ENCODE measurements at regions not wholly inside any gene's neighbourhood (a gene's known extent, or its start where the extent isn't known, plus 50 kb on each side); places are given as distances from the start of the nearest gene placed in this dataset.
"Not testable (repeated sequence)": the region's sequence is repeated elsewhere in the genome, so short reads cannot be mapped to it uniquely, and the experiment has no call there.

DNA sequence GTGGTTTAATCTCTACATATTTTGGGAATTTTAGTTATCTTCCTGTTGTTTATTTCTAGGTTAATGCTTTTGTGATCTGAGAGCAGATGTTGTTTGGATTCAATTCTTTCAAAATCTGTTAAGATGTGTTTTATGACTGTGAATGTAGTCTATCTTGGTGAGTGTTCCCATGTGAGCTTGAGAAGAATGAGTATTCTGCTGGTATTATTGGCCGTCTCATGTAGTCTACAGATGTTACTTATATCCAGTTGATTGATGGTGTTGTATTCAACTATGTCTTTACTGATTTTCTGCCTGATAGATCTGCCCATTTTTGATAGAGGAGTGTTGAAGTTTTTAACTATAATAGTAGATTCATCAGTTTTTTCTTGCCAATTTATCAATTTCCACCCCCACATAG is 141.4 kb upstream of the FOXP2 start:
- DNase-seq, result no peak

DNA sequence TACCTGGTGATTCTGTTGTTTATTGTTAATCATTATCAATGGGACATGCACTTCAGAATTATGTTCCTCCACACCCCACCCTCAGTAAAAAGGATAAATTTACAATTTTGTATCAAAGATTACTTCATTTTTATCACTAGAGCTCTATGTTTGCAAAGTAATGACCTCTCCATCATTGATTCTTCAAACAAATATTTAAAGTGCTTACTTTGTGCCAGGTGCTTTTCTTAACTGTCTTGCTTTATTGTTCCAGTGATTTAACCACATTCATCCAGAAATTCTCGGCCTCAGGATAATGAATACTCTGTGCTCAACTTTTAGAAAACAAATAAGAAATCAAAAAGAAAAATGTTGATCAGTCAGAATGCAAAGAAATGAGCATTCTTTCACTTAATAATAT is 144.9 kb upstream of the FOXP2 start:
- no peak for DNase-seq

DNA sequence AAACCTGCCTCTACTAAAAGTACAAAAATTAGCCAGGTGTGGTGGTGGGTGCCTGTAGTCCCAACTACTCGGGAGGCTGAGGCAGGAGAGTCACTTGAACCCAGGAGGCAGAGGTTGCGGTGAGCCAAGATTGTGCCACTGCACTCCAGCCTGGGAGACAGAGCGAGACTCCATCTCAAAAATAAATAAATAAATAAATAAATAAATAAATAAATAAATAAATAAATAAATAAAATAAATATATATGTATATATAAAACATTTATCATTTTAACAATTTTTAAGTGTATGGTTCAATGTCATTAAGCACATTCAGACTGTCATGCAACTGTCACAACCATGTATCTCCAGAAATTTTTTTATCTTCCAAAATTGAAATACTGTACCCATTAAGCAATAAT is 147.1 kb upstream of the FOXP2 start:
- DNase-seq, result not testable (repeated sequence)

DNA sequence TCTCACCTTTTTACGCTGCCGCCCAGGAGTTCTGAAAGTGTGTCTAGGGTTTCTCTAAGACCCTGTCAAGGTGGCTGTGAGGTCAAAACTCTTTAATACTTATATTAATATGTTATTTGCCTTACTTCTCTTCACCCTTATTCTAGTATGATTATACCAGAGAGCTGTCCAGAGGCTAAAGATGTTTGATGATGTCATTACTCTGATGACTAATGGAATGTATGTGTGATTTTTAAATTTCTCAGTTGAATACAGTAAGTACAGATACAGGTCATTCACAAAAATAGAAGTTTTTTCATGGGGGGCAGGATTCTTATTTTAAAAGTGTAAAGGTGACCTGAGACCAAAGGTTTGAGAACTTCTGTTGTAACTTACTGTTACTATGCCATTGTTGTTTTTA is 150.6 kb upstream of the FOXP2 start:
- no peak for DNase-seq

DNA sequence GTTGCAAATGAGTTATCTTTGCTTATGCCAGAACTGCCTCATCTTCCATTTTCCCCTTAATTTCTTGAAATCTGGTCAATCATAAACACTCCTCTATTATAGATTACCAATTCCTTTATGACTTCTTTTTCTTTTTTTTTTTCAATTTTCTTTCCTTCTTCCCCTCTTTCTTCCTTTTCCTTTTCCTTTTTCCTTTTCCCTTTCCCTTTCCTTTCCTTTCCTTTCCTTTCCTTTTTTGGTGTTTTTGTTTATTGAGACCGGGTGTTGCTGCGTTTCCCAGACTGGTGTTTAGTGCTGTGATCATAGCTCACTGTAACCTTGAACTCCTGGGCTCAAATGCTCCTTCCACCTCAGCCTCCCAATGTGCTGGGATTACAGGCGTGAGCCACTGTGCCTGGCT is 151.4 kb upstream of the FOXP2 start:
- no peak for DNase-seq

DNA sequence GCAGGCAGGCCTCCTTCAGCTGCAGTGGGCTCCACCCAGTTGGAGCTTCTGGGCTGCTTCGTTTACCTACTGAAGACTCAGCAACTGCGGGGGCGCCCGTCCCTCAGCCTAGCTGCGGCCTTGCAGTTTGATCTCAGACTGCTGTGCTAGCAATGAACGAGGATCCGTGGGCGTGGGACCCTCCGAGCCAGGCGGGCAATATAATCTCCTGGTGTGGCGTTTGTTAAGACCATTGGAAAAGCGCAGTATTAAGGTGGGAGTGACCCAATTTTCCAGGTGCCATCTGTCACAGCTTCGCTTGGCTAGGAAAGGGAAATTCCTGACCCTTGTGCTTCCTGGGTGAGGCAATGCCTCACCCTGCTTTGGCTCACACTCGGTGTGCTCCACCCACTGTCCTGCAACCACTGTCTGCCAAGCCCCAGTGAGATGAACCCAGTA is 159.2 kb upstream of the FOXP2 start:
- no peak for DNase-seq

DNA sequence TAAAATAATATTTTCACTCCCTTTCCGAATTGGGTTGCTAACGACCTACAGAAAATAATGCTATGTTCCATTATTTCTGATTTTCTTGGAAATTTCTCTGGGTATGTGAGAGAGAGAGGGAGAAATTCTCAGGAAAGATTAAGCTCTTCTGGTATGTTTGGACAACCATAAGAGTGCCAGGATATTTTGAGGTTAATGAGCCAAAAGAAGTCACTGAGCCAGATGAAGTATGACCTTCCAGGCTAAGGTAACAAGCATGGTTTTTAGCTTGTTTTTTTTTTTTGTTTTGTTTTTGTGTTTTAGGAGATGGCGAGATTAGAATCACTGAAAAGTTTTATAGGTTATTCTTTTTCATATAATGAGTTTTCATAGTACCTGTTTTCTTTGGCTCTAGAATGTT is 171.0 kb upstream of the FOXP2 start:
- no peak for DNase-seq

DNA sequence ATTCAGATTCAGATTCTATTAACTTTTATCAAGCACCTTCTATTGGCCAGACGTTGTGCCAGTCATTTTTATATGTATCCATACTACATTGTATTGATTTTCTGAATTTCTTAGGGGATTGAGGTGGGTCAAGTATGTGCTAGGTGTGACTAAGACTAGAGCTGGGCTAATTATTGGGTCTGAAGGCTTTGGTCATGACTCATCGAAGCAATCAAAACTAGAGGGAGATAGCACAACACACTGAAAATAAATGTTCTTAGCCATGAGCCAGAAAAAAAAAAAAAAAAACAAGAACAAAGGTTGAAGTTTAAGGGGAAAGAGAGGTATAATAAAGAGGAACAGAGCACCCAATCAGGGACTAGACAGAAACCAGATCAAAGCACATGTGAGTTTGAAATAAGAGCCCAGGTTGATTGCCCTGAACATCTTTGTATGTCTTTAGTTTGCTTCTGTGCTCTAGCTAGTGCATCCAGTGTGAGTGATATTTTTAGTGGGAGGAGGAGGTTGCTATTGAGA is 171.6 kb upstream of the FOXP2 start:
- no peak for DNase-seq

DNA sequence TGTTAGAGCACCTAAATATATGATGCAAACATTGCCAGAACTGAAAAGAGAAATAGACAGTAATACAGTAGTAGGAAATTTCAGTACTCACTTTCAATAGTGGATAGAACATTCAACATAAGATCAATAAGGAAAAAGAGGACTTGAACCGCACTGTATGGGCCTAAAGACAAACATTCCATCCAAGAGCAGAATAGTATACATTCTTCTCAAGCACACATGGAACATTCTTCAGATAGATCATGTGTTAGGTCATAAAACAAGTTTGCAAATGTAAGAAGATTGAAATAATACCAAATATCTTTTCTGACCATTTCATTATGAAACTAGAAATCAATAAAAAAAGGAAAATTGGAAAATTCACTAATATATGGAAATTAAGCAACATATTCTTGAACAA is 185.4 kb upstream of the FOXP2 start:
- no peak for DNase-seq

DNA sequence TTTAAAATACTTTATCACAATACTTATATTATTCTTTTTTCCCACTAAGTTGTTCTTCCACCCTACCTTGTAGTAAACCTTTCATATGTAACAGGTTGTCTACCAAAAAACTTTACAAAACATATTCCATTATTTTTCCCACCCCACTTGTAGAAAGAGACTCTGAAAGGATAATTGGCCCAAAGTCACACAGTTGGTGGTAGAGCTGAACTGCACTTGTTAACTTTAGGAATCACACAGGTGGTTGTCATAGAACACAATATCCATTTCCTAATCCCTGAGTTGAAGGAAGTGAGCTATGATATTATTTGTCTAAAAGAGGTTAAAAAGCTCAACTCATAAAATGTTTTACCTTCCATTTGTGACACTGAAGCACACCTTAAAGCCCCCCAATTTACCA is 188.8 kb upstream of the FOXP2 start:
- no peak for DNase-seq

DNA sequence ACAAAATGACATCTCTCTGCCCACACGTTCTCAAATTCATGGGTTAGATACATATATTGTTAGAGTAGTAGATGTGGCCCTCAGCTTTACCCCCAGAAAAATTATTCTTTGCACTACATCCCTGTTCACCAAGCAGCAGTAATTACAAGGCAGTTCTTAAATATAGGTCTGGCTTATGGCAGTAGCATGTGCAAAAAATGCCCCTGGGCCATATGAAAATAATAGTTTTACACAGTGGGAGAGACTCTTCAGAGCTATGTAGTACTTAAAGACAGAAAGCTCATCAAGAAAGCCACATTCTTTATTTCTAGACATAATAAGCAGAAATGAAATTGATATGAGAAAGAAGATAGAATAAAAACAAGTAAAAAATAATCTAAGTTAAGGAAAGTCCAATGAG is 196.3 kb upstream of the FOXP2 start:
- DNase-seq, result no peak

- peak; percentile 66 for DNase-seq
Measured at GRCh38 chr7:114217026-114217806, 197.4 kb upstream of the FOXP2 start.

DNA sequence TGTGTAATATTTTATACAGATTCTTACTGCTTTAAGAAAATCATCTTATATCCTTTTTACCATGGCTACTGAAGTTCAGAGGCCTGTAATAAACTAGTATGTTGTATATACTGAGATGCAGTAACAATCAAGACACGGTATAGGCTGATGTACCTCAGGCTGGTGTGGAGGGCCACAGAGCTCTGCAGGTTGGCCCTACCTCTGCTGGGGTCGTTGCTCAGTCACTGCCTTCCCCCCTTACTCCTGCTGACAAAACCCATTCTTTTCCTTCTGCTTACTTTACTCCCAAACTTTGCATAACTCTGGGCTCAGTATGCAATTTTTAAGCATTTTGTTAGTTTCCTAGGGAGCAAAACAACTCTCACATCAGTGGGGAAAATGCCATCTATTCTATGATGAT is 200.1 kb upstream of the FOXP2 start:
- no peak for DNase-seq

DNA sequence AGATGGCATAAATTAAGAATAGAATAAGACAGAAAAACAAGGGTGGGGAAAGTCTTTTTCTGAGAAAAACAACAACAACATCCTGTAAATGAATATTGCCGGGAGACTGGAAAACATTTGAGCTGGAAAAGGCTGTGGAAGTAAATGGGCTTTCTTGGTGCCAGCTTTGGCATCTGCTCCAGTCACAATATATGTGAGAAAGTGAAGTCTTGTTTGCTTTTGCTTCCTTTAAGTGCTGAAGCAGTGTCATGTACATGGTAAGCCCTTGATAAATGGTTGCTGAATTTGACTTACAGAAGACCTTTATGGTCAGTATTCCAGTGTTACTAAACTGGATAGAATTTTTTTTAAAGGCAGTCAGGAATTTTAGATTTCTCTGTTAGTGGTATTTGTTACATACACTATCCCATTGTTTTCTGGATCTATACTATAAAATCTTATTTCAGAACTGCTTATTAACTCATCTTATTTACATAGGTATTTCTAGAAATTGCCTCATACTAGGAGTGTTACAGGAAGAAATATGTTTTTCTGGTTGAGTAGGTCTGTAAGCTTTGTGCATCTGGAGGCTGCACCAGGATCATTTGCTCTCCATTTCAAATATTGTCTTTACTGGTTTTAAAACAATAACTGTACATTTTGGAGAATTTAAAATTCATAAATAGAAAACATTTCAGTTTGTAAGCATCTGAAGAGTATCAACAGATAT is 201.7 kb upstream of the FOXP2 start:
- peak; percentile 30 for DNase-seq

- DNase-seq, result peak; percentile 4
Measured at GRCh38 chr7:114209968-114210367, 204.6 kb upstream of the FOXP2 start.

- DNase-seq, result no peak
Measured at GRCh38 chr7:114206688-114207087, 207.9 kb upstream of the FOXP2 start.

- DNase-seq, result no peak
Measured at GRCh38 chr7:114196517-114196916, 218.1 kb upstream of the FOXP2 start.

DNA sequence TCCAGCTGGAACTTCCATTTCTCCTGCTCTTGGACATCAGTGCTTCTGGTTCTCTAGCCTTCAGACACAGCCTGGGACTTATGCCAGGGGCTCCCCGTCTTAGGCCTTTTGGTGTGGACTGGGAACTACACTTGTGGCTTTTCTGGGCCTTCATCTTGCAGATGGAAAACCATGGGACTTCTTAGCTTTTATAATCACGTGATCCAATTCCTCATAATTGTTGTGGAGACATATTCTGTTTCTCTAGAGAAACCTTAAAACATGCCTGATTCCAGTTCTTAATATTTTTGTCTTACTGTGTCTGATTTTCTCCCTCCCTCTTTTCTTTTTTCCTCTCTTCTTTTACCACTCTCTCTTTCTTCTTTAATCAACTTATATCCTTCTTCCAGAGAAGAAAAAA is 224.2 kb upstream of the FOXP2 start:
- no peak for DNase-seq

DNA sequence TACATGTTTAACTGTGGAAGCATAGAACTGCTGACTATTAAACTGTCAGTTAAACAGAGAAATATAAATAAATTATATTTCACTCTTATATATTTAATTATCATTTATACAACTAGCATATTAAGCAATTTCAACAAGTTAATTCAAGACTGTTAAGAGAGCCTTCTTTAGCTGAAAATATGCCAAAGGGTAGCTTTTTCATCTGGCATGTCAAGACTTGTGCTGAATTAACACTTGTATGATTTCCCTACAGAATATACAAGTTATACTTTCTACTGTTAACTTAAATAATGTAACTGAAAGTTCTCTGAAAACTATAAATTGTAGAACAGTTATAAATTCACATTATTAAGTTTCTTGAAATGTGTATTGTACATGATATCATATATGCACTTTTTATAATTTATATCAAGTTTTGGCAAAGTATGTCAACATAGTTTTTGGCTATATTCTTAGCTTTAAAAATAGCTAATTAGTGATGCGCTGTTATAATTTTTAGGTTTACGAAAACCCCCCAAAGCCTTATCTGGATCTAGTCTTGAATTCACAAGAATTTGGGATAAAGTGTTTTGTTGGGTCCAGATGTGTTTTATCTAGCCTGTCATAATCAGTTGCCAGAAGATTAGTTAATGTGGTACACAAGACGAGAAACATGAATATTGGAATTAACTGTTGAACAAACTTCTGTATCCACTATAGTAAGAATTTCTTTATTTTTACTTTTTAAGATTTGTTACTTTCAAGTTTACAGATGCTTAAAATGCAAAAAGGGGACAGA is 231.1 kb upstream of the FOXP2 start:
- DNase-seq, result no peak

DNA sequence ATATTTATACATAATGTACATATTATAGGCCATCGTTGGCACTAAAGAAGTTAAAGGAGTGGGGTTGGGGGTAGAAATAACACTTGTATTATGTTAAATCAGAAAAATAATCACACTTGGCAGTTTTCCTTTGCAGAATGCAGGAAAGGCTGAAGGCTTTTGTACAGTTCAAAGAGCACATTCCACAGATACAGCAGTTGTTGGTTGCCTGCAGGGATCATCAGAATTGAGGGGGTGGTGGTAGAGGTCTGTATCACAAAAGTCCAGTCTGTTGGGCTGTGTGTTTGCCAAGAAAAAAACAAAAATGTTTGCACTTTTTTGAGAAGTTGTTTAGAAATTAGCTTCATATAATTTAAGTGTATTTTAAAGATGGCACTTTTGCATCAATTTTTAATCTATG is 231.8 kb upstream of the FOXP2 start:
- DNase-seq, result no peak

- no peak for DNase-seq
Measured at GRCh38 chr7:114181280-114181679, 233.3 kb upstream of the FOXP2 start.

DNA sequence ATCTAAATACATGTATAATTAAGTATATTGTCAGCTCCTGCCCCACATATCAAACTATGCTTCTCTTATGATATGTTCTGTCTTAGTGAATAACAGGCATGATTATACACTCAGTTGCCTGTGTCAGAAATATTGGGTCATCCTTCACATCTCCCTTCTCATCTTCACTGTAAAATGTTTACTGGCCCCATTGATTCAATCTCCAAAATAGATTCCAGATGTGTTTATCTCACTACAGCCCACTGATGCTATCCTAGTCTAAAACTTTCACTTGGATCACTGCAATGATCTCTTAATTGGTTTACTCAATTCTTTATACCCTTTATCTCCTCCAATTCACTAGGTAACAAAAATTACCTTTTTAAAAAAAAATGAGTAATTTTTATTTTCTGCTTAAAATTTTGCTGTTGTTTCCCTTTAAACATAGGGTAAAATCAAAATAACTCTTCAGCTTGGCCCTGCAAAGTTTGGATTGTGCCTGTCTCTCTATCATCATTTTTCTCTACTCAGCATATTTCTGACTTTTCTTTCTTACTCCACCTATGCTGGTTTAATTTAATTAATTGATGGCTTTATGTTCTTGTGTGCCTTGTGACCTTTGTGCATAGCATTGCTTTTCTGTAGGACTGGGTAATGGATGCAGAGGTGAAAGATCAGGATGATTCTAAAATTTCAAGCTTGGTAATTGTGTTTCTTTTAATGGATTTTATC is 233.9 kb upstream of the FOXP2 start:
- no peak for DNase-seq

GRCh38 chr7:114175125-114175524 is 239.5 kb upstream of the FOXP2 start:
- no peak for DNase-seq
